ENCODE measurements at regions not wholly inside any gene's neighbourhood (a gene's known extent, or its start where the extent isn't known, plus 50 kb on each side); places are given as distances from the start of the nearest gene placed in this dataset.

- TF ChIP-seq, protein P1, sequence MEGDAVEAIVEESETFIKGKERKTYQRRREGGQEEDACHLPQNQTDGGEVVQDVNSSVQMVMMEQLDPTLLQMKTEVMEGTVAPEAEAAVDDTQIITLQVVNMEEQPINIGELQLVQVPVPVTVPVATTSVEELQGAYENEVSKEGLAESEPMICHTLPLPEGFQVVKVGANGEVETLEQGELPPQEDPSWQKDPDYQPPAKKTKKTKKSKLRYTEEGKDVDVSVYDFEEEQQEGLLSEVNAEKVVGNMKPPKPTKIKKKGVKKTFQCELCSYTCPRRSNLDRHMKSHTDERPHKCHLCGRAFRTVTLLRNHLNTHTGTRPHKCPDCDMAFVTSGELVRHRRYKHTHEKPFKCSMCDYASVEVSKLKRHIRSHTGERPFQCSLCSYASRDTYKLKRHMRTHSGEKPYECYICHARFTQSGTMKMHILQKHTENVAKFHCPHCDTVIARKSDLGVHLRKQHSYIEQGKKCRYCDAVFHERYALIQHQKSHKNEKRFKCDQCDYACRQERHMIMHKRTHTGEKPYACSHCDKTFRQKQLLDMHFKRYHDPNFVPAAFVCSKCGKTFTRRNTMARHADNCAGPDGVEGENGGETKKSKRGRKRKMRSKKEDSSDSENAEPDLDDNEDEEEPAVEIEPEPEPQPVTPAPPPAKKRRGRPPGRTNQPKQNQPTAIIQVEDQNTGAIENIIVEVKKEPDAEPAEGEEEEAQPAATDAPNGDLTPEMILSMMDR (IDR thresholded peaks at IDR 0.05 in 4 of 5, conservative IDR thresholded peaks at IDR 0.05 in 1 of 5) = no peak
- TF ChIP-seq POLR2A (IDR thresholded peaks at IDR 0.05) = no peak
Measured at GRCh38 chr6:105791583-105792318, 294.4 kb upstream of the PRDM1 start.

Data from gastrocnemius medialis (tissue), 4 donors.